Lung (tissue), 11 donors: ENCODE measurements at regions not wholly inside any gene's neighbourhood (a gene's known extent, or its start where the extent isn't known, plus 50 kb on each side); places are given as distances from the start of the nearest gene placed in this dataset.

Source experiments
- ATAC-seq: fragments of 200-7000 bp; cut with Tn5 transposase; one replicate; pipeline ENCODE4 v1.9.1; 2020; ENCODE audit warnings: moderate number of reproducible peaks; ENCODE audit not compliant: insufficient read depth, low FRiP score
- DNase-seq, 3 donors: peaks; one replicate each; pipeline ENCODE4 v3.0.0-alpha.2; 2013 to 2017
- H3K27ac ChIP-seq, 2 donors: one replicate each; pipeline ENCODE4 v1.5.1; 2013; ENCODE audit warnings: mild to moderate bottlenecking in 2 of 2, moderate library complexity in 2 of 2, control low read depth in 1 of 2, inconsistent platforms in 1 of 2, low read depth in 1 of 2, low read length in 1 of 2
- H3K27me3 ChIP-seq, 3 donors: one replicate each; pipeline ENCODE4 v1.5.1; 2013; ENCODE audit warnings: low read length in 2 of 3; ENCODE audit not compliant: control insufficient read depth in 3 of 3, insufficient read depth in 3 of 3
- H3K36me3 ChIP-seq, 4 donors: one replicate each; pipeline ENCODE4 v1.5.1; 2013; ENCODE audit warnings: low read length in 4 of 4, mild to moderate bottlenecking in 1 of 4, moderate library complexity in 1 of 4; ENCODE audit not compliant: control insufficient read depth in 4 of 4, insufficient read depth in 4 of 4
- H3K4me1 ChIP-seq, 5 donors: one replicate each; pipeline ENCODE4 v1.5.1; 2013; ENCODE audit warnings: low read length in 5 of 5, mild to moderate bottlenecking in 2 of 5, moderate library complexity in 1 of 5; ENCODE audit not compliant: control insufficient read depth in 5 of 5, insufficient read depth in 5 of 5
- H3K4me3 ChIP-seq: one replicate; pipeline ENCODE4 v1.5.1; 2013; ENCODE audit warnings: mild to moderate bottlenecking, control low read depth, moderate library complexity
- H3K9ac ChIP-seq, 2 donors: one replicate each; pipeline ENCODE4 v1.5.1; 2013; ENCODE audit warnings: low read length in 2 of 2, control low read depth in 1 of 2; ENCODE audit not compliant: insufficient read depth in 1 of 2
- H3K9me3 ChIP-seq, 4 donors: one replicate each; pipeline ENCODE4 v1.5.1; 2013; ENCODE audit warnings: low read length in 3 of 4, mild to moderate bottlenecking in 1 of 4, moderate library complexity in 1 of 4; ENCODE audit not compliant: control insufficient read depth in 4 of 4, insufficient read depth in 3 of 4
- CTCF ChIP-seq: IDR thresholded peaks from 2 replicates; pipeline ENCODE4 v1.5.1; 2012; ENCODE audit warnings: mild to moderate bottlenecking; ENCODE audit errors: control extremely low read depth, extremely low read depth
- WGBS, 2 donors: extraction: QIAGEN DNeasy Blood & Tissue Kit; methylation state at CpG; one replicate each; pipeline ENCODE4 v1.1.7; 2013; 5-methylcytosine and 5-hydroxymethylcytosine counted together
- donor health status: control.
- donor health status: control.
- donor health status: Bipolar disorder and iron deficiency.
- donor health status: healthy.
- donor health status: DM: yes; HTN: yes; CAD: no.

DNA sequence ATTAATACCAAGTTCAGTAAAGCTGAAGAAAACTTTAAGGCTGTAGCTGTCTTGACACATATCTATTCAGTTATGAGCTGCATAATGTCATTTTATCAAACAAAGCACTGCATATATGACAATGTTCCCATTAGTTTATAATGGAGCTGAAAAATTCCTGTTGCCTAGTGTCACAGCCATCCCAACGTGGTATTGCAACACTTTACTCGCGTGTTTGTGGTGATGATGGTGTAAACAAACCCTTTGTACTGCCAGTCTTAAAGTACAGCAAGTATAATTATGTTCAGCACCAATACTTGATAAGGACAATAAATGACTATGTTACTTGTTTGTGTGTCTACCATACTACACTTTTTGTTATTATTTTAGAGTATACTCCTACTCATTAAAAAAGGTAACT lies 1415.6 kb upstream of the PCDH7 start:
- DNase-seq (no peak), ATAC-seq (no peak)
- no peak overlapping the region for H3K9ac ChIP-seq
- TF ChIP-seq CTCF = no peak
- H3K36me3 ChIP-seq = no peaks in the 10 kb centered on the region
- H3K4me1 ChIP-seq = no peaks in the 10 kb centered on the region
- no peaks in the 10 kb centered on the region for H3K9me3 ChIP-seq
- no peaks in the 10 kb centered on the region for H3K27me3 ChIP-seq
- WGBS, 2 donors = 61 to 74% methylated on average over 3 of the region's 3 CpGs
- H3K27ac ChIP-seq = no peak overlapping the region
- H3K4me3 ChIP-seq = no peak overlapping the region

GRCh38 chr4:29307256-29307655 lies 1412.9 kb upstream of the PCDH7 start:
- H3K36me3 ChIP-seq = no peaks in the 10 kb centered on the region
- H3K27ac ChIP-seq = no peak overlapping the region
- ATAC-seq (no peak), DNase-seq (no peak)
- TF ChIP-seq CTCF = no peak
- H3K4me3 ChIP-seq = no peak overlapping the region
- H3K4me1 ChIP-seq = no peaks in the 10 kb centered on the region
- no peak overlapping the region for H3K9ac ChIP-seq
- H3K9me3 ChIP-seq = no peaks in the 10 kb centered on the region
- no peaks in the 10 kb centered on the region for H3K27me3 ChIP-seq

DNA sequence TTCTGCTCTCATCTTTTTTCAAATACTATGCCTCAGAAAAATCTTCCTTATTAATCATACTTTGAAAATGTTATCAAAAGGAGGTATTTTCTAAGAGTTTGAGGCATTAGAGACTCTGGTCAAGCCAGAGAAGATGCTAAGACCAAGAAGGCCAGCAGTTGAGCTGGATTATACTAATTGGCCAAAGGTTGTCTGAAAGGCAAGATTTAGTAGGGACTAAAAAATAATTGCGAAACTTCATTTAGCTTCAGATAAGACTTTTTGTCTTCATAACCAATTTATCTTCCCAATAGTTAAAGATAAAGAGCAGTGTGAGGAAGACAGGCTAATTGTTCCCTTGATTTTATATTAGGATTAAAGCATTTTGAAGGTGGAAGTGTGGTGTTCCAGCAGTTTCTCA lies 1412.4 kb upstream of the PCDH7 start:
- DNase-seq (no peak), ATAC-seq (no peak)
- Histone ChIP-seq H3K4me1 (no peaks in the 10 kb centered on the region), H3K27ac (no peak overlapping the region), H3K9ac (no peak overlapping the region), H3K9me3 (no peaks in the 10 kb centered on the region), H3K4me3 (no peak overlapping the region), H3K27me3 (no peaks in the 10 kb centered on the region), H3K36me3 (no peaks in the 10 kb centered on the region)
- TF ChIP-seq CTCF = no peak
- WGBS, 2 donors = 93% methylated on average over 1 of the region's 1 CpG

- no peak overlapping the region for H3K9ac ChIP-seq
- no peak overlapping the region for H3K27ac ChIP-seq
- no peaks in the 10 kb centered on the region for H3K9me3 ChIP-seq
- H3K27me3 ChIP-seq = no peaks in the 10 kb centered on the region
- ATAC-seq = no peak
- no peak for DNase-seq
- H3K36me3 ChIP-seq = no peaks in the 10 kb centered on the region
- no peaks in the 10 kb centered on the region for H3K4me1 ChIP-seq
- WGBS, 2 donors = 62 to 63% methylated on average over 3 of the region's 3 CpGs
- TF ChIP-seq CTCF = no peak
- H3K4me3 ChIP-seq = no peak overlapping the region
Measured at GRCh38 chr4:29309050-29309449, 1411.1 kb upstream of the PCDH7 start.
